Fibroblast of villous mesenchyme (primary cell): ENCODE measurements at regions not wholly inside any gene's neighbourhood (a gene's known extent, or its start where the extent isn't known, plus 50 kb on each side); places are given as distances from the start of the nearest gene placed in this dataset.

ENCODE experiments used
- DNase-seq: peaks from one replicate; pipeline ENCODE4 v3.0.0-alpha.2; 2010; ENCODE audit warnings: low read depth
- H3K4me3 ChIP-seq: 2 replicates; pipeline ENCODE4 v1.5.1; 2011; ENCODE audit warnings: low read depth, mild to moderate bottlenecking, low read length
- CTCF ChIP-seq: IDR thresholded peaks from 2 replicates; pipeline ENCODE4 v1.5.1; 2012; ENCODE audit warnings: low read depth, mild to moderate bottlenecking, low read length; ENCODE audit not compliant: insufficient read depth

GRCh38 chr9:26537211-26537610, 355.4 kb downstream of the CAAP1 start:
- DNase-seq: no peak
- TF ChIP-seq CTCF: no peak
- no peak overlapping the region for H3K4me3 ChIP-seq

- no peak for TF ChIP-seq CTCF
- H3K4me3 ChIP-seq: no peak overlapping the region
- no peak for DNase-seq
These were observed 357.5 kb downstream of the CAAP1 start for GRCh38 chr9:26535151-26535550.

GRCh38 chr9:26530841-26531240, 361.8 kb downstream of the CAAP1 start:
- TF ChIP-seq CTCF: no peak
- no peak overlapping the region for H3K4me3 ChIP-seq
- no peak for DNase-seq

- no peak for TF ChIP-seq CTCF
- no peak overlapping the region for H3K4me3 ChIP-seq
- DNase-seq: no peak
These were observed 364.7 kb downstream of the CAAP1 start for GRCh38 chr9:26527931-26528330.

GRCh38 chr9:26524267-26524666, 368.3 kb downstream of the CAAP1 start:
- no peak for DNase-seq
- no peak for TF ChIP-seq CTCF
- H3K4me3 ChIP-seq: no peak overlapping the region

GRCh38 chr9:26523577-26523976, 369.0 kb downstream of the CAAP1 start:
- no peak overlapping the region for H3K4me3 ChIP-seq
- TF ChIP-seq CTCF: no peak
- no peak for DNase-seq

- no peak overlapping the region for H3K4me3 ChIP-seq
- no peak for TF ChIP-seq CTCF
- no peak for DNase-seq
These were observed 372.5 kb downstream of the CAAP1 start for GRCh38 chr9:26520141-26520540.
